ENCODE measurements at regions not wholly inside any gene's neighbourhood (a gene's known extent, or its start where the extent isn't known, plus 50 kb on each side); places are given as distances from the start of the nearest gene placed in this dataset.

DNA sequence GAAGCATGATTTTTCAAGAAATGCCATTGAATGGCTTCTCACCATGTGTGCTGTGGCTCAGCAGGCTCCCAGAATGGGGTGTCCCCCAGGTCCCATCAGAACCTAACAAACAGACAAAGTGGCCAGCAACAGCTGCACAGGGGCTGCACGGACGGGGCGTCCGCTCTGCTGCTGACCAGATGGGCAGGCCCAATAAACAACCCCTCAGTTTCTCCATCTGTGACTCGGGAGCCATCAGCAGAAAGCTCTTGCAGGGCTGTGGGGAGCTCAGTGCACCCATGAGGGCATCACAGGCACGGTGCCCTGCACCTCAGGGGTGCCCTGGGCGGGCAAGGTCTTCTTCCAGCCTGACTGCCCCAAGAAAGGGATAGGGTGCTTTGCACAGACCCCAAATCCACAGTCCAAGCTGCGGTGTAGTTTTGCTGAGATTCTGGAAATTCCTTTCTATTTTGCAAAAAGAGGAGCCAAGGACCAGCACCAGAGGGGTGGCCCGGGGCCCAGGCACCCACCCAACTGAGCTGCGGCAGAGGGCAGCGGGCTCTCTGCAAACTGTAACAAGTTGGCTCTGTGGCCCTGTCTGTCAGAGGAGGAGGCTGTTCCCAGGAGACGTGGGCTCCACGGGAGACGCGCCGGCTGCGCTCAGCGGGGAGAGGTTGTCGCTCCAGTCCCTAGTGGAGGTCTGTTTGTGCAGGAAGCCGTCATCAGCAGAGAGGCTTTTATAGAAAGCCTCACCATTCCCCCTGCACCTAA, 138.7 kb upstream of the PPP1R26 start:
- DNase-seq (ENCODE audit: low spot score), result no peak

GRCh38 chr9:135341612-135342169, 137.9 kb upstream of the PPP1R26 start:
- DNase-seq (ENCODE audit: low spot score), result no peak

- DNase-seq (ENCODE audit: low spot score), result no peak
Measured at GRCh38 chr9:135342206-135343130, 137.1 kb upstream of the PPP1R26 start.

DNA sequence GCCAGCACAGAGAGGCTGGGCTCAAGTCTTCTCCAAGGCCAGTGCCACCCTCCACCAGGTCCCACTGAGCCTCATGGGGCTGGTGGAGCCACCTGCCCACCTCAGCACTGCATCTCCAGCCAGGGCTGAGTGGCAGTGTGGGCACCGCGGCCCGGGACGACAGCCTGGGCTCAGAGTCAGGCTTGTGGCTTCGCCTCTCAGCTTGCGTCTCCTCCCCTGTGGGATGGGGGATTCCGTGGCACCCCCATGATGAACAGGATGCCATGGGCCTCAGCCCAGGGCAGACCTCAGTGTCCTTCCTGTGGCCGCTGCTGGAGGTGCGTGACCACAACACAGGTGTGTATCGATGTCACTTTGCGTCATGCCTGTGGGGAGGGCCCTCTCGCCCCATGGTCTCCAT, 136.4 kb upstream of the PPP1R26 start:
- no peak for DNase-seq (ENCODE audit: low spot score)

DNA sequence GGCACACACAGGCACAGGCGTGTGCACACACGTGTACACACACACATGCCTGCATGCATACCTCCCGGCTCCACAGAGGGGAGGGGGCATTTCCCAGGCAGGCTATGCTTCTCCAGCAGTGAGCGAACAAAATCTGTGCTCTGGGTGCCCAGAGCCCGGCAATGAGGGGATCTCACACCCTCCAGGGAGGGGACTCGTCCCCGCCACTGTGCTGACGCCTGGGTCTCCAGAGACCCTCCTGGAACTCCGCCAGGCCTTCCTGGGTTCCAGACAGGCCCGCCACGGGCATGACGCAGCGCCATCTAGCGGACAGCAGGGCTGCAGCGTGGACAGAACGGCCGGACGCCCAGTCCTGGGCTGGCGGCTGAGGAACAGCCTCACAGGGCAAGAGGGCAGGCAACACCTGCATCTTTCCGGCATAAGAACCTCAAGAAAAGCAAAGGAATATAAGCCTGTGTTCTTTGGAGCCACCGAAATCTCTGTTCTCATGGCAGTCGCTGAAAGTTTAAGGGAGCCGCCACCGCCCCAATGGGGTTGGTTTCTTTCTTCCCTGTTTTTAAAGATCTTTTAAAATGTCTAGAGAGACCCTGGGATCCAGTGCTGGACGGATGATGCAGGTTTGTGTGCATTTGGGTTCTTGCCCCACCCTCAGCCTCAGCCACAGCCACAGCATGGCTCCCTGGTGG, 135.6 kb upstream of the PPP1R26 start:
- peak; percentile 35 for DNase-seq (ENCODE audit: low spot score)

DNA sequence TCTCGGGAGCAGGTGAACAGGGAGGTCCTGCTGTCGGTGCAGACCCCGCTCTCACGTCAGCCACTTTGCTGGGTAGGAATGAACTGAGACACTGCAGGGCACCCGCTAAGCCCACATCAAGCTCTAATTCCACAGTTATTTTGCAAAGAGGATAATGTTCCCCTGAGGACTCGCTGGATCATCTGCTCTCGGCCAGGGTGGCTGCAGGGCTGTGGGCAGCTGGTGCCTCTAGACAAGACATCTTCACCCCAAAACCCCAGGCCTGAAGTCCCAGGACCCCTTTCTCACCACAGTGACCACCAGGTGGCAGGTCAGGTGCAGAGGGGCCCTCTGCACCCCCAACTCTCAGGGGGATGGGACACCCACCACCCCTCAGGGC, 135.1 kb upstream of the PPP1R26 start:
- no peak for DNase-seq (ENCODE audit: low spot score)

GRCh38 chr9:135344915-135345500, 134.6 kb upstream of the PPP1R26 start:
- DNase-seq (ENCODE audit: low spot score), result no peak

GRCh38 chr9:135345775-135346433, 133.7 kb upstream of the PPP1R26 start:
- no peak for DNase-seq (ENCODE audit: low spot score)

DNA sequence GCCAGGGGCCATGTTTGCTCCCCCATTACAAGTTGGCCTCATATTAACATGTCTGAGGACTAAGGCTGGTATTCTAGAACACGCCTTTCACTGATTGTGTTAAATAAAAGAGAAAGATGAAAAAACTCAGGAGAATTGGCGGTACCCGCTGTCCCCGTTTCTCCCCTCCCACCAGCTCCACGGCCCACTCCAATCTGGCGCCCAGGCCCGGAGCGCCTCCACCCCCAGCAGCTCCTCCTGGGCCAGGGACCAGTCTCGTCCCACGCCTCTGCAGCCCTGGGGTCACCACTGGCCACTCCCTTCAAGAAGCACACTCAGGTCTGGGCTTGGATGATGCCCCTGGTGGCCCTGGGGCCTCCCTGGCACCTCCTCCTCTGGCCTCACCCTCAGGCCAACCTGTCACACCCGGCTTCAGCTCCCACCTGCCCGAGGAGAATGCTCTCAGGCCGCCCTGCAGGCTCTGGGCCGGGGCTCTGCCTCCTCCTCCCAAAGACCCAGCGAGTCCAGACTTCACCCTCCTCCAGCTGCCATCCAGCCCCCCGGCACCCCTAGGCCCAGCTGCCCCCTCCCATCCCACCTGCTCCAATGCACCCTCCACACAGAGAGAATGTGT, 133.0 kb upstream of the PPP1R26 start:
- DNase-seq (ENCODE audit: low spot score), result no peak

- DNase-seq (ENCODE audit: low spot score), result no peak
Measured at GRCh38 chr9:135347461-135347860, 132.1 kb upstream of the PPP1R26 start.

DNA sequence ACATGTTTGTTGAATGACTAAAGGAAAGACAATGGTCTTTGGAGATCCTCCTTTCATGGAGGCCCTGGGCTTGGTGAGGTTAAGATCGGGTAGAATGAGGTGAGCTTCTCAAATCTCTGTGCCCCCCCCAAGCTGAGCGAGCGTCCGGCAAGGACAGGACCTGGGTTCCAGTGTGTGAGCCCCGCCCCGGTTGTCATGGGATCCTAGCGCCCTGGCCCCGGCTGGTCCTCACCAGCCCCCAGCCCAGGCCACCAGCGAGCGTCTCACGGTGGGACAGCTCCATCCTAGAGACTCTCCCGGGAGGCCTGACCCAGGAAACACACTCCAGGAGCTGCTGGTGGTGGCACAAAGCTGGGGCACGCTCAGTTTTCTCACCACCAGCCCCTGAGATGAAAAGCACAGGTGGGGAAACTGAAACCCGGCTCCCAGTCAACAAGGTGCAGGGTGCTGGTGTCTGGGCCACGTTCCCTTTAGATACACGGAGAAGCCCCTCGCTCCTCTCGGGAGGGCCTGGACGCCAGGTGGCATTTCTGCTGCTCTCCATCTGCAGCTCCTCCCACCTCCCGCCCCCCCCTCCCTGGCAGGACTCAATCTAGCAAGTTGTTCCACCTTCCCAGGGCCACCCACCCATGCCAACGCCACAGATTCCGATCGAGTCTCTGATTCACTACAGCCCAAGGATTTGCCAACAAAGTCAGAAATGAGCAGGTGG, 131.3 kb upstream of the PPP1R26 start:
- no peak for DNase-seq (ENCODE audit: low spot score)

GRCh38 chr9:135348788-135349150, 130.8 kb upstream of the PPP1R26 start:
- no peak for DNase-seq (ENCODE audit: low spot score)

- DNase-seq (ENCODE audit: low spot score), result no peak
Measured at GRCh38 chr9:135349212-135350002, 130.2 kb upstream of the PPP1R26 start.

DNA sequence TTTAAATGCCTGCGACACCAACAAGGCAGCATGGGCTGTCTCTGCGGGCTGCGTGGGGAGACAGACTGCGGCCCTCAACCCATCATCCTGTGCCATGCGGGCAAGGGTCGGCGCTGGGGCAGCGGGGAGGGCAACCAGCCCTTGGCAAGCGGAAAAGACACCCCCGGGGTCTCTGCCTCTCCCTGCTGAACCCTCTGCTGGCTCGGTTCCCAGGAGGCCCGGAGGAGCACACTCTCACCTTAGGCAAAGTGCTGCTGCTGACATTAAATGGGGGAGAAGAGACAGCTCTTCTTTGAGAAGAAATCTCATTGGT, 129.6 kb upstream of the PPP1R26 start:
- no peak for DNase-seq (ENCODE audit: low spot score)

DNA sequence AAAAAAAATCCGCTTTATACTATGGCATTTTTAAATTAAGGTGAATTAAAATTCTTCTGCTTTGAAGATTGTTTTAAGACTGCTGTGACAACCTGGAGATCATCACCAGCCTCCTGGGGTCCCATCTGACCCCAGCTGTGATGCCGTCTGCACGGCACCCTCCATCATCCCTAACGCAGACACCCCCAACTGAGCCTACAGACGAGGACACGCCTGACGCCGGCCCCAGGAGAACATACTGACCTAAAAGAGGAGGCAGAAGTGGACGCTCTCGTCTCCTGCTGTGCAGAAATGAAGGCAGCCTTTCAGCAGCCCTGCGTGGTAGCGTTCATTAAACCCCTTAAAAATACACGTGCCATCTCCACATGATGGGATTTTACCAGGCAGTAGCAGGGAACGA, 125.6 kb upstream of the PPP1R26 start:
- no peak for DNase-seq (ENCODE audit: low spot score)

- no peak for DNase-seq (ENCODE audit: low spot score)
Measured at GRCh38 chr9:135355521-135356011, 124.0 kb upstream of the PPP1R26 start.

DNA sequence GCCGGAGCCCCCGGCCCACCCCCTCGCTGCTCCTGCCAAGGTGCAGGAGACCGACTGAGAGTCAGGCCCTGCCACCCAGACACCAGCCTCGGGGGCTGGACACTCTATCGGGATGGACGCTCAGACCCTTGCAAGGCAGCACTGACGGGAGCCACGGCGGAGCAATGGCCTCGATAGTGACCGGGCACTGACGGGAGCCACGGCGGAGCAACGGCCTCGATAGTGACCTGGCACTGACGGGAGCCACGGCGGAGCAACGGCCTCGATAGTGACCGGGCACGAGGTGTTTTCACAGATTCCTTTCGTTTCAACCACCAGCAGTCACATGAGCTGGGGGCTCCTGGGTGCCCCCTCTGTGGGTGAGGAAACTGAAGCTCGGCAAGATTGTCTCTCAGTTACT, 123.6 kb upstream of the PPP1R26 start:
- DNase-seq (ENCODE audit: low spot score), result no peak

DNA sequence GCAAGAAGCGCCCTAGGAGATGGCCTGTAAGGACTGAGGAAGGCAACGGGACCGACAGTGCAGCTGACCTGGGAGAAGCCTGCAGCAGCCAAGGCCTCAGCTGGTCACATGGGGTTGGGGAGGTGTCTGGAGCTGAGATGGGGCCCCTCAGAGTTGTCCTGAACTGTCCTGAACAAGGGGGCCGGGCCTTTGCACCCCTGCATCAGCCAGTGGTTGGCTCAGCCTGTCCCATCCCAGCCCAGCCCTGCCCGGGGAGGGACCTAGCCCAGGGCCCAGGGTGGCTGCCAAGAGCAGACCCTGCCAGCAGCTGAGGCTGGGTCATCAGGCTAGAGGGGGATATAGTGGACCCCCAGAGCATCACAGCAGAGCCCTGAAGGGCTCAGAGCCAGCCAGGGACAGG, 122.8 kb upstream of the PPP1R26 start:
- DNase-seq (ENCODE audit: low spot score), result no peak

- DNase-seq (ENCODE audit: low spot score), result no peak
Measured at GRCh38 chr9:135357863-135358551, 121.6 kb upstream of the PPP1R26 start.
